Caco-2 (cell line): ENCODE measurements at regions not wholly inside any gene's neighbourhood (a gene's known extent, or its start where the extent isn't known, plus 50 kb on each side); places are given as distances from the start of the nearest gene placed in this dataset.

Experiments used
- BruUV-seq: library from RNA; stranded (reverse); fragments of 400-500 nt; replicated peaks from 2 replicates; lab custom pipeline; 2021; lab: Mats Ljungman, UMichigan
- CTCF ChIA-PET: fragments of 300-600 bp; sonication (Branson Sonifier 250); formaldehyde crosslinking; loops from one replicate; lab custom pipeline; 2022; ENCODE audit warnings: antibody characterized with exemption; lab: Charles Lee
- POLR2A ChIA-PET: fragments of 300-600 bp; sonication (Branson Sonifier 250); formaldehyde crosslinking; loops from one replicate; lab custom pipeline; 2022; ENCODE audit warnings: antibody characterized with exemption; lab: Charles Lee
- DNase-seq, 2 experiments: peaks; one replicate each; pipeline versions ENCODE4 v3.0.0 to v3.0.0-alpha.2; 2020 to 2022
- H3K27me3 ChIP-seq: replicated peaks from 2 replicates; pipeline ENCODE4 v1.6.0; 2011; ENCODE audit warnings: low read length; ENCODE audit not compliant: control insufficient read depth, insufficient read depth
- H3K36me3 ChIP-seq: 2 replicates; pipeline ENCODE4 v1.5.1; 2011; ENCODE audit warnings: low read length; ENCODE audit not compliant: control insufficient read depth, insufficient read depth
- H3K4me1 ChIP-seq: fragments of 250-450 bp; sonication (Bioruptor Pico); 2 replicates; pipeline ENCODE4 v1.5.1; 2020; ENCODE audit warnings: mild to moderate bottlenecking
- H3K4me3 ChIP-seq: 2 replicates; pipeline ENCODE4 v1.5.1; 2011; ENCODE audit warnings: low read depth, mild to moderate bottlenecking, control low read depth, low read length
- H3K9me3 ChIP-seq: fragments of 250-450 bp; sonication (Bioruptor Pico); 2 replicates; pipeline ENCODE4 v1.5.1; 2020; ENCODE audit warnings: mild to moderate bottlenecking, moderate library complexity
- H3K27ac Mint-ChIP-seq: one replicate; pipeline ENCODE4 v1.8.0; 2022; ENCODE audit warnings: mixed read lengths; ENCODE audit not compliant: unreplicated experiment
- H3K27me3 Mint-ChIP-seq: one replicate; pipeline ENCODE4 v1.8.0; 2022; ENCODE audit warnings: mixed read lengths; ENCODE audit not compliant: insufficient read depth, unreplicated experiment
- H3K36me3 Mint-ChIP-seq: one replicate; pipeline ENCODE4 v1.8.0; 2022; ENCODE audit warnings: mild to moderate bottlenecking, mixed read lengths; ENCODE audit not compliant: insufficient read depth, unreplicated experiment
- H3K4me1 Mint-ChIP-seq: one replicate; pipeline ENCODE4 v1.8.0; 2022; ENCODE audit warnings: low read depth, mixed read lengths; ENCODE audit not compliant: unreplicated experiment
- H3K4me3 Mint-ChIP-seq: one replicate; pipeline ENCODE4 v1.8.0; 2022; ENCODE audit warnings: mild to moderate bottlenecking, moderate library complexity, mixed read lengths; ENCODE audit not compliant: unreplicated experiment
- H3K9me3 Mint-ChIP-seq: one replicate; pipeline ENCODE4 v1.8.0; 2022; ENCODE audit warnings: mixed read lengths; ENCODE audit not compliant: unreplicated experiment
- intact Hi-C: fragments of 100-400 bp; cut with micrococcal nuclease; formaldehyde crosslinking; loops from one replicate; pipeline ENCODE4 v1.10.0; 2022; ENCODE audit not compliant: unreplicated experiment
- TF ChIP-seq, protein P1 (sequence below), 2 experiments: fragments of 200-600 bp in 1 of 2; IDR thresholded peaks; 1 replicate in 1 of 2; 2 replicates in 1 of 2; pipeline versions ENCODE4 v1.5.1 to v1.8.0; 2011 to 2022; ENCODE audit warnings: antibody characterized with exemption in 1 of 2, control low read depth in 1 of 2, inconsistent platforms in 1 of 2, low read depth in 1 of 2, low read length in 1 of 2, mild to moderate bottlenecking in 1 of 2, moderate library complexity in 1 of 2; ENCODE audit not compliant: insufficient read depth in 1 of 2, severe bottlenecking in 1 of 2, unreplicated experiment in 1 of 2

DNA sequence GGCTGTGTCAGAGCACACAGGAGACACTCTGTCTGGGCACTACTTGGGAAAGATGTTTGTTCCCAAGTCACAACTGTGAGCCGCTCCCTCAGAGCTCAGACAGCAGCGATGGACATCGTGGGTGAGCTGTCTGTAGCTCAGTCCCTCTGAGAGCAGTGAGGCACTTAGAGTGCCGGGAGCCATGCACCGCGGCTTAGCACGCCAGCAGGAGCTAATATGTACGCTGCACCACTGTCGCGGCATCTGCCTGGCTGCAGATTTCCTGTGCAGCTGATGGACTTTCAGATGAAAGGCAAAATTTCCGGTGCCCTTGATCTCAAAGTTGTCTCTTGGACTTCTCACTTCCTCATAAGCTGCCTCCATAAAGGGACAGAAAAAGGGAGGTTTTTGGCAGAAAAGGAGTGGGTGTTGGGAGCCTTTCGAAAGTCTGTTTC is 92.8 kb upstream of the ZNF469 start:
- Mint-ChIP-seq H3K36me3 (no peaks in the 10 kb centered on the region), H3K4me1 (no peaks in the 10 kb centered on the region), H3K27me3 (peaks cover 2% of the 10 kb centered on the region), H3K4me3 (no peak overlapping the region), H3K27ac (no peak overlapping the region), H3K9me3 (peaks cover 7% of the 10 kb centered on the region)
- Histone ChIP-seq H3K36me3 (no peaks in the 10 kb centered on the region), H3K27me3 (no peaks in the 10 kb centered on the region), H3K9me3 (peaks cover 28% of the 10 kb centered on the region), H3K4me3 (no peak overlapping the region), H3K4me1 (no peaks in the 10 kb centered on the region)
- intact Hi-C loops, result no loop called here
- POLR2A ChIA-PET, result no interaction called here
- no TSS peak for BruUV-seq
- no peak for DNase-seq
- TF ChIP-seq, protein P1, sequence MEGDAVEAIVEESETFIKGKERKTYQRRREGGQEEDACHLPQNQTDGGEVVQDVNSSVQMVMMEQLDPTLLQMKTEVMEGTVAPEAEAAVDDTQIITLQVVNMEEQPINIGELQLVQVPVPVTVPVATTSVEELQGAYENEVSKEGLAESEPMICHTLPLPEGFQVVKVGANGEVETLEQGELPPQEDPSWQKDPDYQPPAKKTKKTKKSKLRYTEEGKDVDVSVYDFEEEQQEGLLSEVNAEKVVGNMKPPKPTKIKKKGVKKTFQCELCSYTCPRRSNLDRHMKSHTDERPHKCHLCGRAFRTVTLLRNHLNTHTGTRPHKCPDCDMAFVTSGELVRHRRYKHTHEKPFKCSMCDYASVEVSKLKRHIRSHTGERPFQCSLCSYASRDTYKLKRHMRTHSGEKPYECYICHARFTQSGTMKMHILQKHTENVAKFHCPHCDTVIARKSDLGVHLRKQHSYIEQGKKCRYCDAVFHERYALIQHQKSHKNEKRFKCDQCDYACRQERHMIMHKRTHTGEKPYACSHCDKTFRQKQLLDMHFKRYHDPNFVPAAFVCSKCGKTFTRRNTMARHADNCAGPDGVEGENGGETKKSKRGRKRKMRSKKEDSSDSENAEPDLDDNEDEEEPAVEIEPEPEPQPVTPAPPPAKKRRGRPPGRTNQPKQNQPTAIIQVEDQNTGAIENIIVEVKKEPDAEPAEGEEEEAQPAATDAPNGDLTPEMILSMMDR (IDR thresholded peaks at IDR 0.05; ENCODE audit: insufficient read depth in 1 of 2, low read depth in 1 of 2, low read length in 1 of 2, severe bottlenecking in 1 of 2, unreplicated experiment in 1 of 2), result no peak
- CTCF ChIA-PET, result no interaction called here

DNA sequence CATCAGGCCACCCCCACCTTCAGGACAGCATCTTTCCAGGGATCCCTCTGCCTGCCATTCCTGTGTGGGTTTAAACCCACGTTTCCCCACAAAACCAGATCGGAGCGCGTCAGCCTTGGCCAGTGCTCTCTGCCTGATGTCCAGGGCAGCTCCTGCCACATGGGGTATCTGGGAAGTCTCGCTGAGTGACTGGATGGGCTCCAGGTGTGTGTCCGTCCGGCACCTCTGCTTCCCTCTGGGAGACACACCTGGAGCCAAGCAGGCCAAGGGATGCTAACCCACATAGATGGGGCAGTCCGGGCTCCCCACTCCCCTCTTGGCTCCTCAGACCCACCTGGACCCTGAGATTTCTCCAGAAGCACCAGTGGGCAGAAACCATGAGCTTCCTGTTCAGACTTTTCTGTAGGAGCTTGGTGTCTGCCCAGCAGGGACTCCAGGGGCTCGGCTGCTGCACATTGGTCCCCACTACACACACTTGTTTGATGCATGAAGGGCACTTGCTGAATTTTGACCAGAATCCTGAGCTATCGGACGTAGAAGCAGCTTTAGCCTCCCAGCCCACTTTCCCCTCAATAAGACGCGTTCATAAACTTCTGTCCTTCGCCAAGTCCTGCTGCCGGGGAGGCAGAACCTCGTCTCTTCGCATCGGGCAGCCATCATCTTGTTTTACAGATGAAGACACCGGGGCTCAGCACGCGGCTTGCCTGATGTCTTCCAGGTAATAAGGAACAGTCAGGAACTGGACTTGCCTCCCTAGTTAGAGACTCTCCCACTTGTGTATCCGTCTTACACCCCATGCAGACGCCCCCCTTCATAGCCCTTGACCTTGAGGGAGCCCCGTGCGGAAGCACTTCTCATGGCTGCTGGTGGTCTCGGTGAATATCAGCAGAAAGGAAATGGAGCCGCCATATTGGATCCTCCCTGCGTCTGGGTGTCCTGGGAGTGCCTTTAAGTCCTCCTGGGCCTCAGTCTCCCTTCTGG is 91.6 kb upstream of the ZNF469 start:
- intact Hi-C loops, result no loop called here
- DNase-seq, result no peak
- no peaks in the 10 kb centered on the region for H3K4me1 ChIP-seq
- no peaks in the 10 kb centered on the region for H3K36me3 Mint-ChIP-seq
- no peak overlapping the region for H3K4me3 Mint-ChIP-seq
- BruUV-seq, result no TSS peak
- H3K4me1 Mint-ChIP-seq, result no peaks in the 10 kb centered on the region
- peaks cover 2% of the 10 kb centered on the region for H3K27me3 Mint-ChIP-seq
- H3K9me3 Mint-ChIP-seq, result peaks cover 7% of the 10 kb centered on the region
- no peaks in the 10 kb centered on the region for H3K27me3 ChIP-seq
- no peak overlapping the region for H3K27ac Mint-ChIP-seq
- POLR2A ChIA-PET, result no interaction called here
- peaks cover 17% of the 10 kb centered on the region for H3K9me3 ChIP-seq
- CTCF ChIA-PET, result no interaction called here
- no peak overlapping the region for H3K4me3 ChIP-seq
- H3K36me3 ChIP-seq, result no peaks in the 10 kb centered on the region
- TF ChIP-seq, protein P1 (IDR thresholded peaks at IDR 0.05; ENCODE audit: insufficient read depth in 1 of 2, low read depth in 1 of 2, low read length in 1 of 2, severe bottlenecking in 1 of 2, unreplicated experiment in 1 of 2), result no peak

DNA sequence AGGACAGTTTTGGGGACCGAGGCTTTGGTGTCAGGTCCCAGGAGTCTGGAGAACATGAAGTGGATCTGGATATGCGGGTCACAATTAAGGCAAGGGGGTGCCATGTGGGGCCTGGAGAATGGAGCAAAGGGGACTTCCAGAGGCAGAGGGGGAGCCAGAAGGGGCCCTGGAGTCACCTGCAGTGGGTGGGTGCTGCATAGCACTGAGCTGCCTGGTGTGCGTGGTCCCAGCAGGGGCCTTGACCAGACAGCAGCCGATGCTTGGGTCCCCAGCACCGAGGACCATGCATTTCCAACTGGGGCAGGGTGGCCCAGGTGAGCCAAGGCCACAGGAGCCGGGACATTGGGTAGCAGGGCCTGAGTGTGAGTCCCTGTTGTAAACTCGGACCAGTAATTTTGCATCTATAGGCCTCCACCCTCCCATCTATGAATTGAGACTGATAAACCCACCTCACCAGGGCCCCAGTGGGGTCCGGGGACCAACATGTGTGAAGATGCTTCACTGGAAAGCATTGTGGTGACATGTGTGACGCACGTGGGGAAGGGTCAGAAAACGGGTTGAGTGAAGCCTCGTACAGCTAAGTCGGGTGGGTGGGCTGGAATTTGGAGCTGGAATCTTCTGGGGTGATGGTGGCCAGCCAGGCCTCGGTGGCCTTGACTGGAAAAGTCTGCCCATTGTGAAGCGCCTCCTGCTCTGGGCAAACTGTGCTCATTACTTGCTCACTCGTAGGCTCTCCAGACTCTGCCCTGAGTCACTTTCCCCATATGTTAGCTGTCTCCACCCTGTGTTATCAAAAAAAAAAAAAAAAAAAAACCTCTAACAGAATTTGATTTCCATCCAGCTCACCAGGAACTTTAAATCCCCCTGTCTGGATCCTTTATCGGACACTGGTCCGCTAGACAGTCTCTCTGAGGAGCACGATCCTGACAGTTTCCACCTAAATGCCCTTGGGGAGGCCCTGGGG is 90.5 kb upstream of the ZNF469 start:
- H3K27me3 ChIP-seq, result no peaks in the 10 kb centered on the region
- H3K4me1 Mint-ChIP-seq, result no peaks in the 10 kb centered on the region
- H3K36me3 Mint-ChIP-seq, result peaks cover 4% of the 10 kb centered on the region
- no peak overlapping the region for H3K27ac Mint-ChIP-seq
- H3K9me3 Mint-ChIP-seq, result peaks cover under 1% of the 10 kb centered on the region
- H3K4me3 Mint-ChIP-seq, result no peak overlapping the region
- POLR2A ChIA-PET, result no interaction called here
- H3K36me3 ChIP-seq, result no peaks in the 10 kb centered on the region
- H3K9me3 ChIP-seq, result peaks cover 6% of the 10 kb centered on the region
- H3K27me3 Mint-ChIP-seq, result peaks cover 2% of the 10 kb centered on the region
- CTCF ChIA-PET, result no interaction called here
- H3K4me1 ChIP-seq, result no peaks in the 10 kb centered on the region
- TF ChIP-seq, protein P1 (IDR thresholded peaks at IDR 0.05; ENCODE audit: insufficient read depth in 1 of 2, low read depth in 1 of 2, low read length in 1 of 2, severe bottlenecking in 1 of 2, unreplicated experiment in 1 of 2), result no peak
- intact Hi-C loops, result no loop called here
- DNase-seq, result no peak
- BruUV-seq, result no TSS peak
- no peak overlapping the region for H3K4me3 ChIP-seq
